Fibroblast of lung (primary cell): ENCODE measurements at regions not wholly inside any gene's neighbourhood (a gene's known extent, or its start where the extent isn't known, plus 50 kb on each side); places are given as distances from the start of the nearest gene placed in this dataset.

Experiments
- DNase-seq, 2 donors: peaks; one replicate each; pipeline versions ENCODE4 v3.0.0 to v3.0.0-alpha.2; 2010; ENCODE audit warnings: low read depth in 2 of 2
- H2AFZ ChIP-seq: 2 replicates; pipeline ENCODE4 v1.5.1; 2012; ENCODE audit warnings: low read length, control low read depth, inconsistent platforms
- H3K27ac ChIP-seq: 2 replicates; pipeline ENCODE4 v1.5.1; 2011; ENCODE audit warnings: low read length, control low read depth; ENCODE audit not compliant: insufficient read depth
- H3K27me3 ChIP-seq: 2 replicates; pipeline ENCODE4 v1.5.1; 2011; ENCODE audit warnings: mild to moderate bottlenecking, low read length; ENCODE audit not compliant: control insufficient read depth, insufficient read depth
- H3K36me3 ChIP-seq: 2 replicates; pipeline ENCODE4 v1.5.1; 2011; ENCODE audit warnings: low read length; ENCODE audit not compliant: control insufficient read depth, insufficient read depth
- H3K4me1 ChIP-seq: 2 replicates; pipeline ENCODE4 v1.5.1; 2011; ENCODE audit warnings: low read length; ENCODE audit not compliant: control insufficient read depth, insufficient read depth; ENCODE audit errors: extremely low read depth
- H3K4me2 ChIP-seq: 2 replicates; pipeline ENCODE4 v1.5.1; 2011; ENCODE audit warnings: low read length, control low read depth; ENCODE audit not compliant: insufficient read depth; ENCODE audit errors: extremely low read depth
- H3K4me3 ChIP-seq, 4 experiments: fragments of 200-600 bp in 1 of 4; sonication (generic) in 1 of 4; replicated peaks in 1 of 4; 2 replicates each; pipeline ENCODE4 v1.5.1; 2011 to 2016; ENCODE audit warnings: low read length in 4 of 4, low read depth in 3 of 4, mild to moderate bottlenecking in 3 of 4, control low read depth in 2 of 4, inconsistent platforms in 1 of 4, mixed read lengths in 1 of 4; ENCODE audit not compliant: insufficient read depth in 1 of 4; ENCODE audit errors: control extremely low read depth in 1 of 4
- H3K79me2 ChIP-seq: 2 replicates; pipeline ENCODE4 v1.5.1; 2012; ENCODE audit warnings: mild to moderate bottlenecking, low read length, inconsistent platforms; ENCODE audit not compliant: control insufficient read depth, insufficient read depth
- H3K9ac ChIP-seq: 2 replicates; pipeline ENCODE4 v1.5.1; 2011; ENCODE audit warnings: mild to moderate bottlenecking, low read length, control low read depth; ENCODE audit not compliant: insufficient read depth
- H3K9me3 ChIP-seq: 2 replicates; pipeline ENCODE4 v1.5.1; 2012; ENCODE audit warnings: low read depth, low read length; ENCODE audit not compliant: control insufficient read depth, insufficient read depth
- H4K20me1 ChIP-seq: 2 replicates; pipeline ENCODE4 v1.5.1; 2011; ENCODE audit warnings: low read length; ENCODE audit not compliant: control insufficient read depth, insufficient read depth; ENCODE audit errors: extremely low read depth
- CTCF ChIP-seq, 2 donors: IDR thresholded peaks in 1 of 2; conservative IDR thresholded peaks in 1 of 2; 1 replicate in 1 of 2; 2 replicates in 1 of 2; pipeline ENCODE4 v1.5.1; 2011 to 2012; ENCODE audit warnings: low read length in 2 of 2, control low read depth in 1 of 2, inconsistent platforms in 1 of 2, low read depth in 1 of 2, mild to moderate bottlenecking in 1 of 2
- EZH2 ChIP-seq: IDR thresholded peaks from 2 replicates; pipeline ENCODE4 v1.5.1; 2012; ENCODE audit warnings: low read length, control low read depth, mild to moderate bottlenecking; ENCODE audit errors: missing control alignments

DNA sequence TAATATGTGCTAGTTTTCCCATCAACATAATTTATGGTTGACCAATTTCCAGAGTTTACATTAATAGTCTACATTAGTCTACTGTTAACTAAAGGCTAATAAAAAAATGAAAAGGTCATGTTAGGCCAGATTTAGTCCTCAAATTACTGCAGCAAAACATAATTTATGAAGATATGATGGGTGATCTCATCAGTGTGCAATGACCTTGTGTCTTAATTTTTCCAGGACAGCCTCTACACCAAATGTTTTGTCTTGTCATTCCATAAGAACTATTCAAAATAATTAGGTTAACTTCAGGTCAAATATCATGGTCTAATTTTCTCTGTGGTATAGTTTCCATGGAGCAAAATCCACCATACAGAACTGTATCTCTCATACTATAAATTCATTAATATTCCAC is 234.2 kb downstream of the COL12A1 start:
- Histone ChIP-seq H3K27me3 (no peaks in the 10 kb centered on the region), H3K4me2 (no peak overlapping the region), H3K36me3 (no peaks in the 10 kb centered on the region), H3K79me2 (no peaks in the 10 kb centered on the region), H3K4me3 (no peak overlapping the region), H3K9me3 (no peaks in the 10 kb centered on the region), H3K4me1 (no peaks in the 10 kb centered on the region), H3K27ac (no peak overlapping the region), H4K20me1 (no peaks in the 10 kb centered on the region), H3K9ac (no peak overlapping the region), H2AFZ (no peak overlapping the region)
- DNase-seq, result peak in 1 of 2 donors; percentile 20
- TF ChIP-seq EZH2, result no peak
- TF ChIP-seq CTCF (conservative IDR thresholded peaks at IDR 0.05 in 1 of 2, IDR thresholded peaks at IDR 0.05 in 1 of 2; ENCODE audit: low read depth in 1 of 2, low read length in 2 of 2), result no peak

DNA sequence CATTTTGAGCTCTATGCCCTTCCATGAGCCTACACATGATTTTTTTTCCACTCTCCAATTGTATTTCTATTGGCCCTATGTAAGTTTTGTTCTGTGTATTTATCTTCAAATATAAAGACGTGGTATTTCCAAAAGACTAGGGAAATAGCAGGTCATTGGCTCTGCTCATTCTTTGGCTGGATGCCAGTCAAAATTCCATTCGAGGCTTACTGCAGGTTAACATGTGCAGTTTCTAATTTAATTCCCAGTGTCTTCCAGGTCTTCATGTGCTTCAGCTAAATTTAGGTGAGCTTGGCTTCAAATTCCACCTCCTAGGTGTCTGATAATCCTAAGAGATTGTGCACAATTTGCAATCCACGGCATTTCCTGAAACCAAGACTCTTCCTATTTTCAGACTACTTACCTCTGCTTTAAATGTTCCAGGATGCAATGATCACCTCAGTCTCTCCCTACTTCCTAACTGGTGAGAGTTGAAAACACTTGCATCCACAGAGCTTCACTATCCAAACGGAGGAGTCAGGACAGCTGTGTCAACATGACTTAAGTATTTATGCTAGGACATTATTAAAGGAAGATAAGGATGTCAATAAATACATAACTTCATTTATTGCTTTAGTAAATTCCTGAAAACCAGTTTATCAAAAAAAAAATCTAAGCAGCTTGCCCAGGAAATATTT is 236.1 kb downstream of the COL12A1 start:
- no peaks in the 10 kb centered on the region for H3K9me3 ChIP-seq
- H3K27ac ChIP-seq, result no peak overlapping the region
- no peak overlapping the region for H2AFZ ChIP-seq
- no peaks in the 10 kb centered on the region for H3K79me2 ChIP-seq
- H3K36me3 ChIP-seq, result no peaks in the 10 kb centered on the region
- no peak overlapping the region for H3K4me3 ChIP-seq
- peak in 1 of 2 donors; percentile 7 for DNase-seq
- no peaks in the 10 kb centered on the region for H3K27me3 ChIP-seq
- TF ChIP-seq EZH2, result no peak
- TF ChIP-seq CTCF (conservative IDR thresholded peaks at IDR 0.05 in 1 of 2, IDR thresholded peaks at IDR 0.05 in 1 of 2; ENCODE audit: low read depth in 1 of 2, low read length in 2 of 2), result no peak
- no peaks in the 10 kb centered on the region for H4K20me1 ChIP-seq
- H3K4me2 ChIP-seq, result no peak overlapping the region
- no peak overlapping the region for H3K9ac ChIP-seq
- H3K4me1 ChIP-seq, result no peaks in the 10 kb centered on the region

GRCh38 chr6:74967821-74968220 is 238.0 kb downstream of the COL12A1 start:
- no peak overlapping the region for H3K4me3 ChIP-seq
- H2AFZ ChIP-seq, result no peak overlapping the region
- no peaks in the 10 kb centered on the region for H3K79me2 ChIP-seq
- H3K9me3 ChIP-seq, result no peaks in the 10 kb centered on the region
- DNase-seq, result no peak
- no peaks in the 10 kb centered on the region for H3K4me1 ChIP-seq
- no peak overlapping the region for H3K4me2 ChIP-seq
- H3K36me3 ChIP-seq, result no peaks in the 10 kb centered on the region
- H3K27ac ChIP-seq, result no peak overlapping the region
- no peak overlapping the region for H3K9ac ChIP-seq
- no peak for TF ChIP-seq CTCF (conservative IDR thresholded peaks at IDR 0.05 in 1 of 2, IDR thresholded peaks at IDR 0.05 in 1 of 2; ENCODE audit: low read depth in 1 of 2, low read length in 2 of 2)
- TF ChIP-seq EZH2, result no peak
- no peaks in the 10 kb centered on the region for H3K27me3 ChIP-seq
- no peaks in the 10 kb centered on the region for H4K20me1 ChIP-seq
